Osteocyte (in vitro differentiated cells): ENCODE measurements at regions not wholly inside any gene's neighbourhood (a gene's known extent, or its start where the extent isn't known, plus 50 kb on each side); places are given as distances from the start of the nearest gene placed in this dataset.
"Not testable (repeated sequence)": the region's sequence is repeated elsewhere in the genome, so short reads cannot be mapped to it uniquely, and the experiment has no call there.

Experiments
- DNase-seq: peaks from one replicate; pipeline ENCODE4 v3.0.0; 2021; ENCODE audit warnings: mixed read lengths; ENCODE audit not compliant: unreplicated experiment; ENCODE audit errors: extremely low spot score
- H3K27ac Mint-ChIP-seq: one replicate; pipeline ENCODE4 v1.8.0; 2021; ENCODE audit warnings: mild to moderate bottlenecking, mixed read lengths; ENCODE audit not compliant: unreplicated experiment
- H3K27me3 Mint-ChIP-seq: one replicate; pipeline ENCODE4 v1.8.0; 2021; ENCODE audit warnings: mixed read lengths; ENCODE audit not compliant: unreplicated experiment
- H3K36me3 Mint-ChIP-seq: one replicate; pipeline ENCODE4 v1.8.0; 2021; ENCODE audit warnings: mixed read lengths; ENCODE audit not compliant: unreplicated experiment
- H3K4me1 Mint-ChIP-seq: one replicate; pipeline ENCODE4 v1.8.0; 2021; ENCODE audit warnings: mixed read lengths; ENCODE audit not compliant: unreplicated experiment
- H3K4me3 Mint-ChIP-seq: one replicate; pipeline ENCODE4 v1.8.0; 2021; ENCODE audit warnings: mild to moderate bottlenecking, moderate library complexity, mixed read lengths; ENCODE audit not compliant: unreplicated experiment
- H3K9me3 Mint-ChIP-seq: one replicate; pipeline ENCODE4 v1.8.0; 2021; ENCODE audit warnings: mixed read lengths; ENCODE audit not compliant: unreplicated experiment
- CTCF ChIP-seq: fragments of 200-600 bp; sonication (generic); IDR thresholded peaks from 2 replicates; pipeline ENCODE4 v1.5.0; 2021; ENCODE audit warnings: antibody characterized with exemption, mild to moderate bottlenecking, moderate library complexity

GRCh38 chr13:87235621-87236020 lies 435.6 kb upstream of the SLITRK5 start:
- Mint-ChIP-seq H3K4me1 (no peaks in the 10 kb centered on the region), H3K27ac (no peak overlapping the region), H3K36me3 (no peaks in the 10 kb centered on the region), H3K4me3 (no peak overlapping the region), H3K9me3 (peaks cover 8% of the 10 kb centered on the region), H3K27me3 (peaks cover 2% of the 10 kb centered on the region)
- TF ChIP-seq CTCF = no peak
- no peak for DNase-seq

- DNase-seq = no peak
- Mint-ChIP-seq H3K4me3 (no peak overlapping the region), H3K9me3 (no peaks in the 10 kb centered on the region), H3K27ac (no peak overlapping the region), H3K36me3 (no peaks in the 10 kb centered on the region), H3K4me1 (peaks cover 9% of the 10 kb centered on the region), H3K27me3 (no peaks in the 10 kb centered on the region)
- TF ChIP-seq CTCF = no peak
Observed at GRCh38 chr13:87244256-87244890, 426.8 kb upstream of the SLITRK5 start.

- not testable (repeated sequence) for H3K9me3 Mint-ChIP-seq, H3K27ac Mint-ChIP-seq, DNase-seq, H3K4me3 Mint-ChIP-seq, H3K27me3 Mint-ChIP-seq, H3K36me3 Mint-ChIP-seq, H3K4me1 Mint-ChIP-seq
Observed at GRCh38 chr13:87249847-87250246, 421.3 kb upstream of the SLITRK5 start.

- Mint-ChIP-seq H3K4me1 (no peaks in the 10 kb centered on the region), H3K4me3 (no peak overlapping the region), H3K36me3 (no peaks in the 10 kb centered on the region), H3K27ac (no peak overlapping the region), H3K9me3 (no peaks in the 10 kb centered on the region), H3K27me3 (no peaks in the 10 kb centered on the region)
- no peak for TF ChIP-seq CTCF
- DNase-seq = no peak
Observed at GRCh38 chr13:87255394-87255793, 415.8 kb upstream of the SLITRK5 start.

- Mint-ChIP-seq H3K4me1 (no peaks in the 10 kb centered on the region), H3K9me3 (no peaks in the 10 kb centered on the region), H3K27me3 (no peaks in the 10 kb centered on the region), H3K4me3 (no peak overlapping the region), H3K36me3 (no peaks in the 10 kb centered on the region), H3K27ac (no peak overlapping the region)
- DNase-seq = no peak
- peak; percentile 53 for TF ChIP-seq CTCF
Observed at GRCh38 chr13:87259479-87260083, 411.6 kb upstream of the SLITRK5 start.
